Neural cell (in vitro differentiated cells): ENCODE measurements at regions not wholly inside any gene's neighbourhood (a gene's known extent, or its start where the extent isn't known, plus 50 kb on each side); places are given as distances from the start of the nearest gene placed in this dataset.

Experiments
- H2AFZ ChIP-seq: fragments of 200-600, 300-800 bp; sonication (generic), shearing (Covaris generic); 2 replicates; pipeline ENCODE4 v1.6.0; 2014; ENCODE audit warnings: low read depth, mild to moderate bottlenecking, antibody characterized with exemption, low read length, moderate library complexity
- H3F3A ChIP-seq: fragments of 200-600 bp; shearing (Covaris generic); 2 replicates; pipeline ENCODE4 v1.6.1; 2016; ENCODE audit warnings: mild to moderate bottlenecking, moderate library complexity, mixed read lengths, antibody characterized with exemption, low read length; ENCODE audit not compliant: insufficient read depth, poor library complexity, severe bottlenecking
- H3K27ac ChIP-seq: fragments of 200-600, 300-800 bp; sonication (generic), shearing (Covaris generic); 2 replicates; pipeline ENCODE4 v1.5.1; 2014; ENCODE audit warnings: mild to moderate bottlenecking, low read length, moderate library complexity
- H3K27me3 ChIP-seq: fragments of 300-800, 200-600 bp; sonication (generic), shearing (Covaris generic); 2 replicates; pipeline ENCODE4 v1.6.0; 2014; ENCODE audit warnings: mild to moderate bottlenecking, low read depth, low read length, moderate library complexity; ENCODE audit not compliant: insufficient read depth
- H3K36me3 ChIP-seq: fragments of 300-800, 200-600 bp; sonication (generic), shearing (Covaris generic); 2 replicates; pipeline ENCODE4 v1.5.1; 2014; ENCODE audit warnings: mild to moderate bottlenecking, antibody characterized with exemption, low read length, moderate library complexity; ENCODE audit not compliant: insufficient read depth
- H3K4me2 ChIP-seq: fragments of 300-800, 200-600 bp; sonication (generic), shearing (Covaris generic); 2 replicates; pipeline ENCODE4 v1.6.0; 2014; ENCODE audit warnings: mild to moderate bottlenecking, low read length
- H3K4me3 ChIP-seq: fragments of 300-800, 200-600 bp; sonication (generic), shearing (Covaris generic); 2 replicates; pipeline ENCODE4 v1.5.1; 2014; ENCODE audit warnings: mild to moderate bottlenecking, low read length, moderate library complexity
- H3K79me2 ChIP-seq: fragments of 200-600 bp; shearing (Covaris generic); replicated peaks from 2 replicates; pipeline ENCODE4 v1.6.0; 2014; ENCODE audit warnings: mild to moderate bottlenecking, low read length, moderate library complexity; ENCODE audit not compliant: insufficient read depth
- H3K9ac ChIP-seq: fragments of 300-800, 200-600 bp; sonication (generic), shearing (Covaris generic); 2 replicates; pipeline ENCODE4 v1.6.1; 2016; ENCODE audit warnings: mild to moderate bottlenecking, low read length, mixed read lengths
- H3K9me2 ChIP-seq: fragments of 200-600 bp; shearing (Covaris generic); 2 replicates; pipeline ENCODE4 v1.6.1; 2016; ENCODE audit warnings: mild to moderate bottlenecking, low read length, mixed read lengths; ENCODE audit not compliant: insufficient read depth
- H3K9me3 ChIP-seq: fragments of 200-600, 300-800 bp; sonication (generic), shearing (Covaris generic); 2 replicates; pipeline ENCODE4 v1.6.1; 2016; ENCODE audit warnings: mild to moderate bottlenecking, mixed run types, low read length, moderate library complexity, mixed read lengths
- H4K20me1 ChIP-seq: fragments of 200-600 bp; shearing (Covaris generic); 2 replicates; pipeline ENCODE4 v1.6.1; 2016; ENCODE audit warnings: mild to moderate bottlenecking, mixed run types; ENCODE audit not compliant: insufficient read depth
- CTCF ChIP-seq: fragments of 450-650 bp; IDR thresholded peaks from 2 replicates; pipeline ENCODE4 v1.5.1; 2014; ENCODE audit warnings: antibody characterized with exemption, mild to moderate bottlenecking, moderate library complexity; ENCODE audit not compliant: poor library complexity, severe bottlenecking
- EP300 ChIP-seq: fragments of 450-650 bp; conservative IDR thresholded peaks from 2 replicates; pipeline ENCODE4 v1.6.1; 2014; ENCODE audit warnings: antibody characterized with exemption, mild to moderate bottlenecking, moderate library complexity; ENCODE audit not compliant: poor library complexity, severe bottlenecking
- EZH2 ChIP-seq: fragments of 200-600, 300-800 bp; shearing (Covaris generic), sonication (generic); IDR thresholded peaks from 2 replicates; pipeline ENCODE4 v1.6.1; 2014; ENCODE audit warnings: antibody characterized with exemption, low read length, borderline replicate concordance, mild to moderate bottlenecking; ENCODE audit not compliant: insufficient read depth, poor library complexity, severe bottlenecking
- MXI1 ChIP-seq: fragments of 450-650 bp; conservative IDR thresholded peaks from 2 replicates; pipeline ENCODE4 v1.6.1; 2014; ENCODE audit warnings: antibody characterized with exemption, mild to moderate bottlenecking; ENCODE audit not compliant: poor library complexity, severe bottlenecking
- POLR2AphosphoS5 ChIP-seq: IDR thresholded peaks from 2 replicates; pipeline ENCODE4 v1.6.1; 2012
- RAD21 ChIP-seq: fragments of 450-650 bp; conservative IDR thresholded peaks from 2 replicates; pipeline ENCODE4 v1.6.1; 2014; ENCODE audit warnings: antibody characterized with exemption, mild to moderate bottlenecking, moderate library complexity
- SMC3 ChIP-seq: fragments of 450-650 bp; conservative IDR thresholded peaks from 2 replicates; pipeline ENCODE4 v1.6.1; 2014; ENCODE audit warnings: antibody characterized with exemption, mild to moderate bottlenecking, moderate library complexity; ENCODE audit not compliant: poor library complexity
- TAF1 ChIP-seq: IDR thresholded peaks from 2 replicates; pipeline ENCODE4 v1.6.1; 2012; ENCODE audit warnings: low read depth
- TF ChIP-seq, protein P1 (sequence below): IDR thresholded peaks from 2 replicates; pipeline ENCODE4 v1.6.1; 2012; ENCODE audit warnings: borderline replicate concordance

DNA sequence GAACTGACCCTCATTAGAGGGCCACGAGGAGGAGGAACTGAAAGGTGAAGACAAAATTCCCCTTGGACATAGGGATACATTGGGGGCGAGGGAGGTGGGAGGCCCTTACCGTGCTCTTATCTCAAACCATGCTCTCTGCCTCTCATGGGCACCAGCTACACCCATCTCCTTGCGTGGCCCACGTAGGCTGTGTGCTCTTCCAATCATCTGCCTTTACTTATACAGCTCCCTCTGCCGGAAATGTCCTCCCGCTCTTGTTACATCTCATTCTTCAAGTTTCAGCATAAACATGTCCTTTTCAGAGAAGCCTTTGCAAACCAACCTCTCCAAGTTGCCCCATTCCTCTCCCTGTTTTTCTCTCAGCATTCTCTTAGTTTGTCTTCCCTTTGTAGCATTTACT is 307.8 kb upstream of the PROK2 start (continued):
- TF ChIP-seq, protein P1, sequence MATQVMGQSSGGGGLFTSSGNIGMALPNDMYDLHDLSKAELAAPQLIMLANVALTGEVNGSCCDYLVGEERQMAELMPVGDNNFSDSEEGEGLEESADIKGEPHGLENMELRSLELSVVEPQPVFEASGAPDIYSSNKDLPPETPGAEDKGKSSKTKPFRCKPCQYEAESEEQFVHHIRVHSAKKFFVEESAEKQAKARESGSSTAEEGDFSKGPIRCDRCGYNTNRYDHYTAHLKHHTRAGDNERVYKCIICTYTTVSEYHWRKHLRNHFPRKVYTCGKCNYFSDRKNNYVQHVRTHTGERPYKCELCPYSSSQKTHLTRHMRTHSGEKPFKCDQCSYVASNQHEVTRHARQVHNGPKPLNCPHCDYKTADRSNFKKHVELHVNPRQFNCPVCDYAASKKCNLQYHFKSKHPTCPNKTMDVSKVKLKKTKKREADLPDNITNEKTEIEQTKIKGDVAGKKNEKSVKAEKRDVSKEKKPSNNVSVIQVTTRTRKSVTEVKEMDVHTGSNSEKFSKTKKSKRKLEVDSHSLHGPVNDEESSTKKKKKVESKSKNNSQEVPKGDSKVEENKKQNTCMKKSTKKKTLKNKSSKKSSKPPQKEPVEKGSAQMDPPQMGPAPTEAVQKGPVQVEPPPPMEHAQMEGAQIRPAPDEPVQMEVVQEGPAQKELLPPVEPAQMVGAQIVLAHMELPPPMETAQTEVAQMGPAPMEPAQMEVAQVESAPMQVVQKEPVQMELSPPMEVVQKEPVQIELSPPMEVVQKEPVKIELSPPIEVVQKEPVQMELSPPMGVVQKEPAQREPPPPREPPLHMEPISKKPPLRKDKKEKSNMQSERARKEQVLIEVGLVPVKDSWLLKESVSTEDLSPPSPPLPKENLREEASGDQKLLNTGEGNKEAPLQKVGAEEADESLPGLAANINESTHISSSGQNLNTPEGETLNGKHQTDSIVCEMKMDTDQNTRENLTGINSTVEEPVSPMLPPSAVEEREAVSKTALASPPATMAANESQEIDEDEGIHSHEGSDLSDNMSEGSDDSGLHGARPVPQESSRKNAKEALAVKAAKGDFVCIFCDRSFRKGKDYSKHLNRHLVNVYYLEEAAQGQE: no peak

DNA sequence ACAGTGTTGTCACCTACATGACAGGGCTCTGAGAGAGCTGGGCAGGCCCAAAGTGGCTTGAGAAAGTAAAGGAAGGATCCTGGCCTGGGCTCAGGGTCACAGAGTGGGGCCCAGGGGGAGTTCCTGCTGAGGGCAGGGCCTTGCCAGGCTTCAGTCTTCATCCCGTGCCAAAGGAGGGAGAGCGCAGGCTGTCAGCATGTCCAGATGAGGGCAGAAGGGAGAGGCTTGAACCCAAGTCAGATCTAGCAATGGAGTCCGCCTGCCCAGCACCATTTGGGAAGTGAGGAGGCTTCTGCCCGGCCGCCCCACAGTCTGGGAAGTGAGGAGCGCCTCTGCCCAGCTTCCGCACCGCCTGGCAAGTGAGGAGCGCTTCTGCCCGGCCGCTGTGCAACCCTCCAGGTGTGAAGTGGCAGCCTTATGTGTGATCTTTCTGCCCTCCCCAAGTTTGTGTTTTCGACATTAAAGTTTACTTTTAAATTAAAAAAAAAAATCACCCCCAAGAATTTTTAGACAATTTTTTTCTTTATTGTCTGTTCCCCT is 303.6 kb upstream of the PROK2 start:
- Histone ChIP-seq H3F3A (no peaks in the 10 kb centered on the region), H3K79me2 (no peaks in the 10 kb centered on the region), H3K36me3 (no peaks in the 10 kb centered on the region), H3K4me3 (no peak overlapping the region), H4K20me1 (no peaks in the 10 kb centered on the region), H3K27ac (no peak overlapping the region), H2AFZ (no peak overlapping the region), H3K4me2 (no peak overlapping the region), H3K9me3 (no peaks in the 10 kb centered on the region), H3K9ac (no peak overlapping the region), H3K9me2 (no peaks in the 10 kb centered on the region), H3K27me3 (no peaks in the 10 kb centered on the region)
- no peak for TF ChIP-seq EZH2
- no peak for TF ChIP-seq EP300
- no peak for TF ChIP-seq RAD21
- TF ChIP-seq SMC3: no peak
- no peak for TF ChIP-seq POLR2AphosphoS5
- TF ChIP-seq CTCF: no peak
- TF ChIP-seq MXI1: no peak
- TF ChIP-seq TAF1: no peak
- TF ChIP-seq, protein P1: no peak
